Astrocyte (in vitro differentiated cells and primary cell): ENCODE measurements at regions not wholly inside any gene's neighbourhood (a gene's known extent, or its start where the extent isn't known, plus 50 kb on each side); places are given as distances from the start of the nearest gene placed in this dataset.

Experiments used
- DNase-seq: peaks from one replicate; pipeline ENCODE4 v3.0.0-alpha.2; 2010; ENCODE audit warnings: low read depth
- FAIRE-seq: peaks from 2 replicates; lab custom pipeline; 2011; peaks lifted over from hg19 to GRCh38; lab: Jason Lieb, UNC
- H2AFZ ChIP-seq: 2 replicates; pipeline ENCODE4 v1.6.0; 2012; ENCODE audit warnings: low read depth, low read length, inconsistent platforms
- H3K27ac ChIP-seq: 2 replicates; pipeline ENCODE4 v1.5.1; 2011; ENCODE audit warnings: low read depth, low read length, inconsistent platforms
- H3K27me3 ChIP-seq: 2 replicates; pipeline ENCODE4 v1.6.0; 2011; ENCODE audit warnings: low read length, inconsistent platforms; ENCODE audit not compliant: insufficient read depth
- H3K36me3 ChIP-seq: 2 replicates; pipeline ENCODE4 v1.5.1; 2011; ENCODE audit warnings: low read length, inconsistent platforms; ENCODE audit not compliant: insufficient read depth
- H3K4me1 ChIP-seq: 2 replicates; pipeline ENCODE4 v1.5.1; 2011; ENCODE audit warnings: low read length, inconsistent platforms; ENCODE audit not compliant: insufficient read depth
- H3K4me2 ChIP-seq: 2 replicates; pipeline ENCODE4 v1.6.0; 2012; ENCODE audit warnings: low read length, inconsistent platforms
- H3K4me3 ChIP-seq: 2 replicates; pipeline ENCODE4 v1.5.1; 2011; ENCODE audit warnings: low read depth, mild to moderate bottlenecking, low read length, inconsistent platforms; ENCODE audit not compliant: insufficient read depth
- H3K79me2 ChIP-seq: 2 replicates; pipeline ENCODE4 v1.6.0; 2012; ENCODE audit warnings: mild to moderate bottlenecking, low read length, inconsistent platforms; ENCODE audit not compliant: insufficient read depth
- H3K9ac ChIP-seq: 2 replicates; pipeline ENCODE4 v1.6.0; 2012; ENCODE audit warnings: mild to moderate bottlenecking, low read length, inconsistent platforms
- H3K9me3 ChIP-seq: 2 replicates; pipeline ENCODE4 v1.5.1; 2012; ENCODE audit warnings: low read depth, mild to moderate bottlenecking, low read length, inconsistent platforms; ENCODE audit not compliant: insufficient read depth
- H4K20me1 ChIP-seq: 2 replicates; pipeline ENCODE4 v1.6.0; 2012; ENCODE audit warnings: low read length, inconsistent platforms; ENCODE audit not compliant: insufficient read depth
- H3K27ac Mint-ChIP-seq: one replicate; pipeline ENCODE4 v1.8.0; 2021; ENCODE audit warnings: mild to moderate bottlenecking, mixed read lengths; ENCODE audit not compliant: unreplicated experiment
- H3K27me3 Mint-ChIP-seq: one replicate; pipeline ENCODE4 v1.8.0; 2021; ENCODE audit warnings: low read depth, mixed read lengths; ENCODE audit not compliant: unreplicated experiment
- H3K36me3 Mint-ChIP-seq: one replicate; pipeline ENCODE4 v1.8.0; 2021; ENCODE audit warnings: low read depth, mixed read lengths; ENCODE audit not compliant: unreplicated experiment
- H3K4me1 Mint-ChIP-seq: one replicate; pipeline ENCODE4 v1.8.0; 2021; ENCODE audit warnings: low read depth, mixed read lengths; ENCODE audit not compliant: unreplicated experiment
- H3K4me3 Mint-ChIP-seq: one replicate; pipeline ENCODE4 v1.8.0; 2021; ENCODE audit warnings: mild to moderate bottlenecking, moderate library complexity, mixed read lengths; ENCODE audit not compliant: unreplicated experiment
- H3K9me3 Mint-ChIP-seq: one replicate; pipeline ENCODE4 v1.8.0; 2021; ENCODE audit warnings: mild to moderate bottlenecking, mixed read lengths; ENCODE audit not compliant: unreplicated experiment
- EZH2 ChIP-seq: IDR thresholded peaks from 2 replicates; pipeline ENCODE4 v1.6.1; 2012; ENCODE audit warnings: mild to moderate bottlenecking, low read length, inconsistent platforms; ENCODE audit not compliant: insufficient read depth
- TF ChIP-seq, protein P1 (sequence below): IDR thresholded peaks from 2 replicates; pipeline ENCODE4 v1.5.1; 2011; ENCODE audit warnings: low read depth, mild to moderate bottlenecking, inconsistent platforms, low read length, moderate library complexity; ENCODE audit not compliant: insufficient read depth

DNA sequence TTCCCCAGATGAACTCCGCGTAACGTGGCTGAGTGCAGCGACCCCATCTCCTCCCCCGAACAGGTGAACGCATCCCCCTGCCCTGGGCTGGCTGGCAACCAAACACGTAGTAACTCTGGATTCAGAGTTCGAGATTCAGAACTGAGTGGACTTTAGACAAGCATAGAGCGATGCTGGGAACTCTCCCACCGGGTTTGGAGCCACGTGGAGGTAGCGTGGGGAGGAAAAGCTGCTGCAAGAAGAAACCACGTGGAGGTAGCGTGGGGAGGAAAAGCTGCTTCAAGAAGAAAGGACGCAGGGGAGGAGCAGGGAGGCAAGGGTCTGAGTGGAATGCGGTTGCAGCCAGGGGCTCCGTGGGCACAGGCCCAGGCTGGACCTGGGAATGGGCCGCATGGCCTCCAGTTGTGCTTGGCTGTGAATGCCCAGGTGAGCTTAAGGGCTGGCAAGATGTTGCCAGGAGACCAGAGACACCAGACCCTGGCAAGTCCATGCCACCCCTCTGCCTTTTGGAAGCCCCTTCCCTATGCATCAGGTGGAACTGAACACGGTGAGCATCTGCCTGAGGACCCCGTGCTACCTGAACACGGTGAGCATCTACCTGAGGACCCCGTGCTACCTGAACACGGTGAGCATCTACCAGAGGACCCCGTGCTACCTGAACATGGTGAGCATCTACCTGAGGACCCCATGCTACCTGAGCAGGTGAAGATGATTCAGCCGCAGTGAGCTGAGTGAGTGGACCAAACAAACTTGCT lies 118.0 kb upstream of the FRMD1 start:
- no peak for TF ChIP-seq EZH2
- TF ChIP-seq, protein P1, sequence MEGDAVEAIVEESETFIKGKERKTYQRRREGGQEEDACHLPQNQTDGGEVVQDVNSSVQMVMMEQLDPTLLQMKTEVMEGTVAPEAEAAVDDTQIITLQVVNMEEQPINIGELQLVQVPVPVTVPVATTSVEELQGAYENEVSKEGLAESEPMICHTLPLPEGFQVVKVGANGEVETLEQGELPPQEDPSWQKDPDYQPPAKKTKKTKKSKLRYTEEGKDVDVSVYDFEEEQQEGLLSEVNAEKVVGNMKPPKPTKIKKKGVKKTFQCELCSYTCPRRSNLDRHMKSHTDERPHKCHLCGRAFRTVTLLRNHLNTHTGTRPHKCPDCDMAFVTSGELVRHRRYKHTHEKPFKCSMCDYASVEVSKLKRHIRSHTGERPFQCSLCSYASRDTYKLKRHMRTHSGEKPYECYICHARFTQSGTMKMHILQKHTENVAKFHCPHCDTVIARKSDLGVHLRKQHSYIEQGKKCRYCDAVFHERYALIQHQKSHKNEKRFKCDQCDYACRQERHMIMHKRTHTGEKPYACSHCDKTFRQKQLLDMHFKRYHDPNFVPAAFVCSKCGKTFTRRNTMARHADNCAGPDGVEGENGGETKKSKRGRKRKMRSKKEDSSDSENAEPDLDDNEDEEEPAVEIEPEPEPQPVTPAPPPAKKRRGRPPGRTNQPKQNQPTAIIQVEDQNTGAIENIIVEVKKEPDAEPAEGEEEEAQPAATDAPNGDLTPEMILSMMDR: no peak
- H3K4me2 ChIP-seq: no peak overlapping the region
- no peak overlapping the region for H3K27ac ChIP-seq
- H3K79me2 ChIP-seq: no peaks in the 10 kb centered on the region
- FAIRE-seq (no peak), DNase-seq (no peak)
- no peaks in the 10 kb centered on the region for H3K4me1 ChIP-seq
- no peak overlapping the region for H2AFZ ChIP-seq
- Mint-ChIP-seq H3K9me3 (peaks cover 4% of the 10 kb centered on the region), H3K4me3 (no peak overlapping the region), H3K27ac (no peak overlapping the region), H3K4me1 (no peaks in the 10 kb centered on the region), H3K36me3 (no peaks in the 10 kb centered on the region), H3K27me3 (peaks cover 59% of the 10 kb centered on the region)
- H3K9ac ChIP-seq: no peak overlapping the region
- no peak overlapping the region for H3K4me3 ChIP-seq
- H3K9me3 ChIP-seq: no peaks in the 10 kb centered on the region
- no peaks in the 10 kb centered on the region for H3K36me3 ChIP-seq
- no peaks in the 10 kb centered on the region for H4K20me1 ChIP-seq
- H3K27me3 ChIP-seq: no peaks in the 10 kb centered on the region

DNA sequence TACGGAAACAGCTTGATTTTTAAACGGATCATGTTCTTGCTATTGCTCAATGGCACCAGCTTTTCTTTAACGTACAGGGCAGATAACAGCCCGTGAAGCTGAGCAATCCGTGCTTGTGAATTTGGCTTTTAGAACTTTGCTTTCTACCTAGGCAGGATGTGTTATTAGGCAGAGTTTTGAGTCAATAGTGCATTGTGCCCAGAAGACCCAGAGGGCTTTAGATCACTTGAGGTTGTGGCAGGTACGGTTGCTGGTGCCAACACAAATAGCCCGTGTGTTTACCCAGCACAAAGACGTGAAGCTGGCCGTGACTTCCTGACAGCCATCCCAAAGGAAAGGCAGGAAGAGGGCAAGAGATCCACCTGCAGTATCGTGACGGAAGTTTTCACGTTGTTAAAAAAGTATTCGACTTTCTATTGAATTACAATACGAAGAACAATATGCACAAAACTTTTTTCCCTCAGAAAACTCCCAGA lies 117.4 kb upstream of the FRMD1 start:
- no peaks in the 10 kb centered on the region for H3K4me1 Mint-ChIP-seq
- H3K36me3 ChIP-seq: no peaks in the 10 kb centered on the region
- H3K9ac ChIP-seq: no peak overlapping the region
- no peaks in the 10 kb centered on the region for H3K4me1 ChIP-seq
- H3K27ac ChIP-seq: no peak overlapping the region
- H3K36me3 Mint-ChIP-seq: no peaks in the 10 kb centered on the region
- peaks cover 4% of the 10 kb centered on the region for H3K9me3 Mint-ChIP-seq
- H3K4me2 ChIP-seq: no peak overlapping the region
- H3K27me3 ChIP-seq: no peaks in the 10 kb centered on the region
- no peaks in the 10 kb centered on the region for H3K79me2 ChIP-seq
- no peaks in the 10 kb centered on the region for H3K9me3 ChIP-seq
- no peak for DNase-seq
- H2AFZ ChIP-seq: no peak overlapping the region
- no peak for TF ChIP-seq EZH2
- TF ChIP-seq, protein P1: no peak
- H4K20me1 ChIP-seq: no peaks in the 10 kb centered on the region
- H3K27me3 Mint-ChIP-seq: peaks cover 64% of the 10 kb centered on the region
- no peak overlapping the region for H3K4me3 ChIP-seq
- no peak for FAIRE-seq
- no peak overlapping the region for H3K27ac Mint-ChIP-seq
- H3K4me3 Mint-ChIP-seq: no peak overlapping the region

DNA sequence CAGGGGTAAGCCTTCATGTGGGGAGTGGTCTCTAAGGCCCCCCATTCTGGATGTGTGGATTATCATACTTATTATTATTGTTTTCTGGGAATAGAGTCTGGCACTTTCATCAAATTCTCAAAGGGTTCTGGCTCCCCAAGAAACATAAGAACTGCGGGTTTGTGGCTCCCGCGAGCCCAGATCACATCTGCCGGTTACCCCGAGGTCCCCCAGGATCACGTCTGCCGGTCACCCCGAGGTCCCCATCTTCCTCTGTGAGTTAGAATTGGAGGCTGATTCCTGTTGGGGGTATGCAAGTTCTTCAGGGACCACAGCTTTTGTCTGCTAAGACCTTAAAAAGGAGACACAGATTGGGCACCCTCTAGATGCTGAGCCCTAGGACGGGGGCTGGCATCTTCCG lies 116.7 kb upstream of the FRMD1 start:
- Histone ChIP-seq H3K4me1 (no peaks in the 10 kb centered on the region), H3K79me2 (no peaks in the 10 kb centered on the region), H3K36me3 (no peaks in the 10 kb centered on the region), H3K9ac (no peak overlapping the region), H3K27me3 (no peaks in the 10 kb centered on the region), H3K9me3 (no peaks in the 10 kb centered on the region), H3K27ac (no peak overlapping the region), H2AFZ (no peak overlapping the region), H3K4me3 (no peak overlapping the region), H4K20me1 (no peaks in the 10 kb centered on the region), H3K4me2 (no peak overlapping the region)
- H3K27ac Mint-ChIP-seq: no peak overlapping the region
- DNase-seq: no peak
- peaks cover 71% of the 10 kb centered on the region for H3K27me3 Mint-ChIP-seq
- no peaks in the 10 kb centered on the region for H3K36me3 Mint-ChIP-seq
- TF ChIP-seq EZH2: no peak
- TF ChIP-seq, protein P1: no peak
- FAIRE-seq: no peak
- no peaks in the 10 kb centered on the region for H3K4me1 Mint-ChIP-seq
- H3K4me3 Mint-ChIP-seq: no peak overlapping the region
- peaks cover 4% of the 10 kb centered on the region for H3K9me3 Mint-ChIP-seq
